Hematopoietic multipotent progenitor cell (in vitro differentiated cells): ENCODE measurements at regions not wholly inside any gene's neighbourhood (a gene's known extent, or its start where the extent isn't known, plus 50 kb on each side); places are given as distances from the start of the nearest gene placed in this dataset.
"Not testable (repeated sequence)": the region's sequence is repeated elsewhere in the genome, so short reads cannot be mapped to it uniquely, and the experiment has no call there.

ENCODE experiments used
- DNase-seq, 3 donors: peaks; one replicate each; pipeline ENCODE4 v3.0.0-alpha.2; 2011 to 2015; ENCODE audit warnings: low read depth in 2 of 3, low spot score in 2 of 3

DNA sequence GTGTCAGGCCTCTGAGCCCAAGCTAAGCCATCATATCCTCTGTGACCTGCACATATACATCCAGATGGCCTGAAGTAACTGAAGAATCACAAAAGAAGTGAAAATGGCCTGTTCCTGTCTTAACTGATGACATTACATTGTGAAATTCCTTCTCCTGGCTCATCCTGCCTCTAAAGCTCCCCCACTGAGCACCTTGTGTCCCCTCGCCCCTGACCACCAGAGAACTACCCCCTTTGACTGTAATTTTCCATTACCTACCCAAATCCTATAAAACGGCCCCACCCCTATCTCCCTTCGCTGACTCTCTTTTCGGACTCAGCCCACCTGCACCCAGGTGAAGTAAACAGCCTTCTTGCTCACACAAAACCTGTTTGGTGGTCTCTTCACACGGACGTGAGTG is 1466.6 kb upstream of the GOT2 start:
- DNase-seq = not testable (repeated sequence)

DNA sequence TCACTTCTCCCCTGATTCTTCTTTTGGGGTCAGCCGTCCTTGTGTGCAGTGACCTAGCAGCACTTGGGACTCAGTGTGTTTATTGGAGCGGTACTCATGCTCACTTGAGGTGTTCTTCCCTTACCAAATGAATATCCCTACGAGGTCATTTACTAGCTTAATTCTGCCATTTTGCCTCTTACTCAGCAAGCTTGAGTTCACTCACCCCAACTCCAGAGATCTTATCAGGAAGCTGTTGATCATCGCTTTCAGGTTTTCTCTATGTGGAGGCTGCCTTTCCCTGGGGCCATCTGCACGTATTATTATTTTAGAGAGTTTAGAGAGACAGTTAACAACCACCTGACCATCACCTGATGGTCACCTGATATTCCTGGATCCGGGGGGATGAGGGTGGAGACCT is 1466.0 kb upstream of the GOT2 start:
- DNase-seq = no peak

DNA sequence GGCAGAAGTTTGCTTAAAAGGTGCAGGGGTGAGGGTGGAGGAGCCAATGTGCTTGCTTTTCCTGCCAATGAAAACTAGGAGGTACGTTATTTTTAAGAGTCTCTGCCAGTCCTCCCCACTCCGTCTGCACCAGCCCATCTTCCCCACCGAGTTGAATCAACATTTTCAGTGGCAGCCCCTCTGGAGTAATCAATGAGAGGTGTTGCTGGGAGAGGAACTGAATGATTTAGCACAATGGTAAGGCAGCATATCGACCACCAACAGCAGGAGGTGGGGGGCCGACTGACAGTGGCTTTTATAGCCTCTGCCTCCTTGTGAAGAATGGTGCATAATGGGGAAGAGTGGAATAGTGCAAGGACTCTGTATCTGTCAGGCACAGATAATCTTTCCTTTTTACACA is 1465.0 kb upstream of the GOT2 start:
- no peak for DNase-seq

DNA sequence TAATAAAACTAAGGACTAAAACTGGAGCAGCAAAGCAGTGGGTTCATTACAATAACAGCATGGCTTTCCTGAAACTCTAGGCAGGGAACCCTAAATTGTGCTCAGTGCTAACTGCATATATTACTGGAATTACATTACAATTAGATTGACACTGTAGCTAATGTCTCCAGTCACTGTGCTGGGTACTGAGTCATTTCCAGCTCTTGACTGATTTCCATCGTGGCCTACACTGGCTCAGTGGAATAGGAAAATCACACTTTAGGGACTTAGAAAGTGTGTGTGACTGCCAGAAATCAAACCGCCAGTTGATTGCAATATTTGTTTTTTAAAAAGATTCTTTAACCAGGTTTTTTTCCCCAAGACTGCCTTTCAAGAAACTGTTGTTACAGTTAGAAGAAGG is 1447.4 kb upstream of the GOT2 start:
- DNase-seq = no peak

DNA sequence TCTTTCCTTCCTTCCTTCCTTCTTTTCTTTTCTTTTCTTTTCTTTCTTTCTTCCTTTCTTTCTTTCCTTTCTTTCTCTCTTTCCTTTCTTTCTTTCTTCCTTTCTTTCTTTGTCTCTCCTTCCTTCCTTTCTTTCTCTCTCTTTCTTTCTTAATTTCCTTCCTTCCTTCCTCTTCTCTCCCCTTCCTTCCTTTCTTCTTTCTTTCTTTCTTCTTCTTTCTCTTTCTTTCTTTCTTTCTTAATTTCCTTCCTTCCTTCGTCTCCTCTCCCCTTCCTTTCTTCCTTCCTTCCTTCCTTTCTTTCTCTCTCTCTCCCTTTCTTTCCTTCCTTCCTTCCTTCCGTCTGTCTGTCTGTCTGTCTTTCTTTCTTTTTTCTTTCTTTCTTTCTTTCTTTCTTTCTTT is 1446.5 kb upstream of the GOT2 start:
- DNase-seq = no peak

DNA sequence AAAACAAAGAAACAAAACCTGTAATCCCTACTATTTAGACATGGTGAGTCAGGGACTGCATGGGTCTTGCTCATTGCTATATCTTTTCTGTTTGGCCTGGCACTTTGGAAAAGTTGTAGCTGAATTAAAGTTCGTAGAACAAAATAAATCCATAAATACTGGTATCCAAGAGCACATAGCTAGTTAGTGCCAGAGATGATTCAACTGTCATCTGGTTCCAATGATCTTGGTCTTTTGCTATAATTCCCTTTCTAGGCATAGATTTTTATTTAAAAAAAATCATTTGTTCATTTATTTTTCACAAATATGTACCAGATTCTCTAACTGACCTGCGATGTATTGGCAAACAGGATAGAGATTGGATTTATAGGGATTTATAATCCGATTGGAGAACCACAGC is 1436.1 kb upstream of the GOT2 start:
- DNase-seq = no peak

DNA sequence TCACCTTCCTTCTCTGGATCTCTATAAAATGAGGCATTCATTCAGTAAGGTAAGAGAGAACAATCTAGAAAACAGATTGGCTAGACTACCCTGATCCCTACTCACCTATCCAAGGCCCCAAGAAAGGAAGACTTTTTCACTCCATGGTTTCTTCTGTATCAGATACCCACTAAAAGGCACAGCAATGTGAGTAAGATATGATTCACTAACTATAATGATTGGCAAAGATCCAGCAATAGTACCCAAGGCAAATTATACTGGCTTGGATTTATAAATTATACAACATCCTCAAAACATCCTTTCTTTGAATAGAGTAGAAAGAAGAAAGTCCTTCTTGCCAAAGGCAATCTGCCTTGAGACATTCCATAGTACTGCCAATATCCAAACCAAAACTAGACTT is 1432.0 kb upstream of the GOT2 start:
- no peak for DNase-seq

DNA sequence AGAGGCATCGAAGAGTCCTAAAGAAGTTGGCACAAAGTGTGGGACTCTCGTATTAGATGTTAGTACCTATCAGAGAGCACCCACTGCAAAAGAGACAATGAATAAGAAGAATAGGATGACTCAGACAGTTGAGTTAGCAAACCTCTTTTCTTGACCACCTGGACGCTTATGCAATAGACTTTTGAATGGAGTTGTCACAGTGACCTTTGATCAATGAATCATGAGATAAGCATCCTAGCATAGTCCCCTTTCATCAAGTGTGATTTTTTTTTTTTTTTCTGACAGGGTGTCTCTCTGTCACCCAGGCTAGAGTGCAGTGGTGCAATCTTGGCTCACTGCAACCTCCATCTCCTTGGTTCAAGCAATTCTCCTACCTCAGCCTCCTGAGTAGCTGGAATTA is 1417.9 kb upstream of the GOT2 start:
- no peak for DNase-seq

DNA sequence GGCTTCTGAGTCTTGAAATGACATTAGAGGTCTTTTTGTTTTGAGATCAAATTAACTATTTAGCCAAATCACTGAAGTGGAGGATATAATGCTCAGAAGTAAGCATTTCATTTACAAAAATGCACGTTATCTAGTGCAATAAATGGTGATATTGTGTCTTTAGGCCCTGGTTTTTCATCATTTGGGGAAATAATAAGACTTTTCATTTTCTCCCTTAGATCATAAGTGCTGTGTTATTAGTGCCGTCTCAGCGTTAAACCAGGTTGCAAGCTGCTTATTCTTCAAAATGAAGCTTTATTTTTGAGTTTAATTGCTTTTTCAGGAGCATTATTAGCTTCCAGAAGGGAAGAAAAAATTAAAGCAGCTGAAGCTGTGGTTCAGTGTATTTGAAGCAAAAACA is 1416.8 kb upstream of the GOT2 start:
- no peak for DNase-seq

DNA sequence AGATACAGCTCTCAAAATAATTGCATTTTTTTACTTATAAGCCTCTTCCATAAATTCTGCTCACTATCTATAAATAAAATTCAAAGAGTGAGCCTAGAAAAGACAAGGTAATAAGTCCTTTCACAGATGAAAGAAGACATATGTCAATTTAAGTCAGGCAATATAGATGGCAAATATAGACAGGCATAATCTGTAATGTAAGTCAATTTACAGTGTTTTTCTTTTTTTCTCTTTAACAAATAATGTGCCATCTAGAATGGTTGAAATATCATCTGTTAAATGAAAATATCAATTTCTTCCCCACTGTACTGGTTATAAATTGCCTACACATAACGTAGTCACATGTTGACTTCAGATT is 1409.2 kb upstream of the GOT2 start:
- no peak for DNase-seq

DNA sequence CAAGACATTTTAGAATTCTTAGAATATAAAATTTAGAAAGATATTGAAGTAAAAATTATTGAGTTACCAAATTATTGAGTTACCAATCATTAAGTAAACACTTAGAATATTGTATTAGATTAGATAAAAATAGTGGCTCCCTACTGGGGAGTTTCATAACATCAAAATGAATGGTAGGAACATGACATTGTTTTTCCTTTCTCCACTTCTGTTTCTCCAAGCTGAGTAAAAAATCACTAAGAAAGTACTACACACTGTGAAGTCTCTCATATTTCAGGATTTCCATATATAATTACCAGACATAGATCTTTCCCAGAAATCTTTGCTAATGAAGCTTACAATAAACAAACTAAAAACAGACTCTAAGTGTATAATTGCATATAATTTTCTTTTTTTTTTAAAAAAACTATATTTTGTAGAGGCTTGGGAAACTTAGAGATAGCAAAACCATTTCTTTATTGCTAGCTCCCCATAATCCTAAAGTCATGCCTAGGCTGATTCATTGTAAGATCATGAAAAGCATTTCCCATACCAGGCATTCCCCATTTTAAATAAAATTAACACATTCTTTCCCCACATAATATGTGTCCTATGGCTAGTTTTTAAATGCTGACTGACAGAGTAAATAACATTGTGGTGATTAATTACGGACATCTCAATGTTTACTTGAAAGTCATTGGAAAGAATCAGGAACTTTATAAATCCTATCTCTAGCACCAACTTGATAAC is 1408.7 kb upstream of the GOT2 start:
- DNase-seq = no peak

DNA sequence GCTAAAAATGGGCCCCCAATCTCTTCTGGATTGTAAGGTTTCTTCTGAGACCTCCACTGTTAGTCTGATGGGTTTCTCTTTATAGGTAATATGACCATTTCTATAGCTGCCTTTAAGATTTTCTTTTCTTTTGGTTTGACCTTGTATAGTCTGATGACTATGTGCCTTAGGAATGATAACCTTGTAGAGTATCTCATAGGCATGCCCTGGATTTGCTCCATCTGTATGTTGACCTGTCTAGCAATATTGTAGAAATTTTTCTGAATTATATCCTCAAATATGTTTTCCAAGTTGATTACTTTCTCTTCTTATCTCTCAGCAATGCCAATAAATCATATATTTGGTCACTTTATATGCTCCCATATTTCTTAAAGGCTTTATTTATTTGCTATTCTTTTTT is 1403.8 kb upstream of the GOT2 start:
- no peak for DNase-seq

DNA sequence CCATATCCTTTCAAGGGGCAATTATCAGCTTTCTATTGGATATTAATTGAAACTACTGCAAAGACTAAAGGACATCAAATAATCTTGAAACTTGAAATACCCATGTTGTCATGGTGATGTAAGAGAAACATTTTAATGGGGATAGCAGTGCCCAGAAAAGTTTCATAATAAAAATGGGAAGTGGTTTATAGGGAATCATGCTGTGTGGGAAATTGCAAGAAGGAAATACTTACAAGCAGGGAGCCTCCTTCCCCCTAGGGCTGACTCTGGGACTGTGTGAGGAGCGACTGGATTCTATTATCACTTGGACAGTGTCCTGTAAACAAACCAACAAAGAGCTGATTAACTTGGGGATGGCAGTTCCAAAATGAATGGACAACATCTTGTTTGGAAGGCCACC is 1393.1 kb upstream of the GOT2 start:
- DNase-seq = no peak

DNA sequence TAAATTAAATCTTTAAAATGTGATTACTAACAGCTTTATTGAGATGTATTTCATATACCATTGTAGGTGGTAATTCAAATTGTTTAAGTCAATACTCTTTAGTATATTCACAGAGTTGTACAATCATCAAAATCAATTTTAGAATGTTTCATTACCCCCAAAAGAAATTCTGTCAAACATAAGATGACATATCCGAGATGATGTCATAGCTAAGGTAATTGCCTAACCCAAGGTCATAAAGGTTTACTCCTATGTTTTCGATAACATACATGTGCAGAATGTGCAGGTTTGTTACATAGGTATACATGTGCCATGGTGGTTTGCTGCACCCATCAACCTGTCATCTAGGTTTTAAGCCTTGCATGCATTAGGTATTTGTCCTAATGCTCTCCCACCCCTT is 1392.0 kb upstream of the GOT2 start:
- DNase-seq = not testable (repeated sequence)

DNA sequence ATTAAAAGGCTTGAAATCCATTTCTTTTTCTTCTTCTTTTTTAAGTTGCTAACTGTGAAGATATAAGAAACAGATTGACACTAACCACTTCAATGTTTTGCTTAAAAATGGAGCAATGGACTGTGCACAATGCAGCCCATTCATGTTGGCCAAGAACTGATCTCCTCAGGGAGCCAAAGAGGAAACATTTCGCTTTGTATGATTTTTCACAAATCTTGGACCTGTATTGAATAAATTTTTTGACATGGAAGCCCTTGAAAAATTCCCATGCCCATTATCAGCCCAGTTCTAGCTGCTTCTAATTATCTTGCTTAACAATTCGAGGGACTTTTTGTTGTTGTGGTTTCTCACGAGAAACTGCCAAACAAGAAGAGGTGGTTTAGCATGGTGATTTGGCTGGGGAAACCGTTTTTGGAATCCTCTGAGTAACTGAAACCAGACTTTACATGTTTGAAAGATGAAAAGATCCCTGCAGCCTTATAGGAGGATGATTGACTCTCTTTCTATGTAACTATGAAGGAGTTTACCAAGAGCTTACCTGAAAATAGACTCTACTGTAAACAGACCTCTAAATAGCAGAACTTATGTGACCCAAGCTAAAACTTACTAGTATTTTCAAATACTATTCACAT is 1389.4 kb upstream of the GOT2 start:
- DNase-seq = no peak

DNA sequence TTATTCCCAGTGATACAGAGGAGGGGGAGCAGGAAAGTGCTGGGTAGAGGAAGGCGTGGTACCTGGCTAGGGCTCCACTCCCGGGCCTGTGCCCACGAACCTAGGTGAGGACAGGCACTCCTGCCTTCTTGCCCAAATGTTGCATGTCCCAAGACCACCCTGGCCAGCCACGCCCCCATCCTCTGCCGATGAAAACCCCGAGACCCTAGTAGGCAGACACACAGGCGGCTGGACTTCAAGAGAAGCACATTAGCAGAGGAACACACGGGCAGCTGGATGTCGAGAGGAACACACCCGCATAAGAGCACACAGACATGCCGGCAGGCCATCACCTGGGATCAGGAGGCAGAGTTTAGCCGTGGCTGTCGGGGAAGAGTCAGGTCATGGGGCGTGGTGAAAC is 1386.5 kb upstream of the GOT2 start:
- DNase-seq = no peak

DNA sequence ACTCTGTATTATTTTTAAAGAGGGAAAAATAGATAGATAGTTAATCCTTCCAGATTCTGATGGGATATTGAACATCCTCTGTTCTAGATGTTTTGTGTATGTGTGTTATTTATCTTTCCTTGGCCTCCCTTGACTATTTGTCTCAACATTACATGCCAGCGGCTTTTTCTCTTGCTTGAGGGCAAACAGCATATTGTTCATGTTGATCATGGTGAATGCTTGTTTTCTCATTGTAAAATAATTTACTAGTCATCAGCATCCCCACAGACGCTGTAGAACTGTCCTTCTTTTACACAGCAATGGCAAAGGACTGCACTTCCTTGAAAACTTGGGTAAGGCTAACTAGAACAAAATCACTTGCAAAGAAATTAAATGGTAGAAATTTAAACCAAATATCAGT is 1376.4 kb upstream of the GOT2 start:
- no peak for DNase-seq

DNA sequence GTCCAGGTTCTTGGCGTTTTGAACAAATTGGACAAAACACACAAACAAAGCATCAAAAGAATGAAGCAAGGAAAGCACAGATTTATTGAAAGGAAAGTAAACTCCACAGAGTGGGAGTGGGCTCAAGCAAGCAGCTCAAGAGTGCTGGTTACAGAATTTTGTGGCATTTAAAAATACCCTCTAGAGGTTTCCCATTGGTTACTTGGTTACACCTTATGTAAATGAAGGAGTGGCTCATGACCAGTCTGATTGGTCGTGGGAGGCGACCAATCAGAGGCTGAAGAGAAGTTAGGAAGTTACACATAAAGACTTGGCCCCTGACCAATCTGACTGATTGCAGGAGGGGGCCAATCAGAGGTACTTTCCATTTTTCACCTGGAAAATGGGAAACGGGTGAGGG is 1373.8 kb upstream of the GOT2 start:
- peak in 1 of 3 donors; percentile 20 for DNase-seq

DNA sequence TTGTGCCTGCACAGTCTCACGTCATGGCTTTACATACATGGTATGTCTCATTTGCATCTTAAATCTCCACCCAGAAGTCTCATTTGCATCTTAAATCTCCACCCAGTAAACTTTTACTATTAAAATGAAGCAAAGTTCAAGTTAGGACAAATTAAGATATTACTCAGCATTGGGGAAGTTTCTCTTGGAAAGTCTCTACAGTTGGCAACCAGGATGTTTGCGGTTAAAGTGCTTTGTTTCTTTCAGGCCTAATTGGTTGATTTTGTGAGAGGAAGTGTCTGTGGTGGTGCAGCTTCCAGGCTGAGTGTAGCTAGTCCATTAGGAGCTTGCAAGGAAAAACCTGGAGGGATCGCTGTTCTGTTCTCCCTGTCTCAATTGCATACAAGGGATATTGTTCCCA is 1373.3 kb upstream of the GOT2 start:
- peak in 2 of 3 donors; percentile 48 to 72 for DNase-seq

DNA sequence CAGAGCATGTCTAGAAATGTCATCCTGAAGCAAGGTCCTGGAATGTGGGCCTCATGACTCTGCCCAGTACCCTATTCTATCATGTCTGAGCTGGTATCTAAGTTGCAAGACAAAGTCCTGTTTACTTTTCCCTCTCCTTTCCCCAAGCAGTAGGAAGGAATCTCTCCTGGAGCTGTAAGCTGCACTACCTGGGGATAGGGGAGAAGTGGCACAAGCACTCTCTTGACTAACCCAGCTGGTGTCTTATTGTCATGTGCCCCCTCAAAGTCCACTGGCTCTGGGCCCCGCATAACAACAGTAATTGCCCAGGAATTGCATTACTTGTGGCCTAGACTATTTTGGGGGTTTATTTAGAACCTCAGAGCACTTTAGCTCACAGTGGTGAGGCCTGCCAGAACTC is 1366.3 kb upstream of the GOT2 start:
- no peak for DNase-seq

DNA sequence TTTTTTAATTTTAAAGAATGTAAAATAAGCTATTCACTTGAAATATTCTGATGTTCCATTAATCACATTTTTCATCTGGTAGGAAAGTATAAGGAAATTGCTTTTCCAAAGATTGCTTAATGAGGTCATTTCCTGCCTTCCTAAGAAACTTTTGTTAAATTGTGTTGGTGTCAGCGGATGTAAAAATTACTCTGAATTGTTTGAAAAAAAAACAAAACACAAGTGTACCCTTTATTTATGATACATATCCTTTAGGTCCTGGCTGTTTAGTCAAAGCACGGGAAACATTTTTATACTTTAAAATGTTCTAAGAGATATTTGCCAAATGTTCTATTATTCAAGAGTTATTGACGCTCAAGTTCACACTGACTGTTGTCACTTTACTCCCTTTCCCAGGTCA is 1357.4 kb upstream of the GOT2 start:
- DNase-seq = no peak

DNA sequence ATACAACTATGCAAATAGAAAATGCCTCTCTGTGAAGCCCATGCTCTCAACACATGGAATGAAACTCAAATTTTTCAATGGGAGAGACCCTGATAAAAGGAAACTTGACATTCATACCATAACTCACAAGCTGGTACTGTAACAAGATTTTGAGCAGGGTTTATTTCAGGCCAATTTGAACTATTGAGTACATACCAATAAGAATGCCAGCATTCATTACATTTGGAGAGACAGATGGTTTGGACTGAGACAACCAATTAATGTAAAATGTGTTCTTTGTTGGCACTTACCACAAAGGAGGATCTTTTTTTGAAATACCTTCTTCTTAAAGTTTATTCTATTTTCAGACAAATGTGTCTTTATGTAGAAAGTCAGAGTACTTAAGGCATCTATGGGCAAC is 1357.0 kb upstream of the GOT2 start:
- DNase-seq = no peak

DNA sequence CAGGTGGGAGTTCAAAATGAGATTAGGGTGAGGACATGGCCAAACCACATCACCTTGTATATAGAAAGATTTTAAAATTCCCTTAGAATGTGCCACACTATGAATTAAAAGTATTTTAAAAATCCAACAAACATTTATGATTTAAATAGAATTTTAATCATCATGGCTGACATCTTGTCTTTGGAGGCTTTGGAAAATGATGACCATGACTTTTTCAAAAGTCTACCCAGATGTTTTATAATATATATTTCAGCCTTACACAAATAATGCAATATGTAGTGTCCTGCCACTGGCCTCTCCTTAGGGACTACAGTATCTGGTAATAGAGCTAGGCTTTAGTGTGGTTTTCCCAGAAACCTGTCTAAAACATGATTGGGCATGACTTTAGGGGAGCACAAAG is 1353.4 kb upstream of the GOT2 start:
- no peak for DNase-seq
